ENCODE measurements at regions not wholly inside any gene's neighbourhood (a gene's known extent, or its start where the extent isn't known, plus 50 kb on each side); places are given as distances from the start of the nearest gene placed in this dataset.

DNA sequence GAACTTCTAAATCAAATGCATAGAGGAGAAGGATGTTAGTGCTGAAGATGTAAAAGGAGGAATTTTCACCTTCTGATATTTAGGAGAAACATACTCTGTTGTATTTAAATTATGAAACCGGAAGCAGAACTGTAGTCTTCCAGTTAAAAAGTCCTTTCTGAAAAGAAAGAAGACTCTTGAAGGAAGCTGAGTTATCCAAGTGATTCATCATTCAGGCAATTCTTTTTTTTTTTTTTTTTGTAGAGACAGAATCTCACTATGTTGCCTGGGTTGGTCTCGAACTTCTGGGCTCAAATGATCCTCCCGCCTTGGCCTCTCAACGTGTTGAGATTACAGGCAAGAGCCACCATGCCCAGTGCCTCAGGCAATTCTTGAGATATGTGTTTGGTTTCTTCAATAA is 424.8 kb upstream of the TPM1 start:
- WGBS: 97% methylated on average over 4 of the region's 4 CpGs
- no peaks in the 10 kb centered on the region for H3K4me1 ChIP-seq (ENCODE audit: control insufficient read depth in 4 of 4, insufficient read depth in 4 of 4, low read length in 3 of 4)
- no peak overlapping the region for H3K4me3 ChIP-seq (ENCODE audit: low read depth in 1 of 3, low read length in 3 of 3)
- no peak overlapping the region for H3K9ac ChIP-seq (ENCODE audit: low read depth in 1 of 2, low read length in 2 of 2)
- H3K9me3 ChIP-seq (ENCODE audit: control insufficient read depth in 4 of 4, low read length in 3 of 4): no peaks in the 10 kb centered on the region
- H3K27ac ChIP-seq (ENCODE audit: low read depth in 1 of 2, low read length in 2 of 2): no peak overlapping the region
- no peak for DNase-seq (ENCODE audit: low spot score)
- no peaks in the 10 kb centered on the region for H3K36me3 ChIP-seq (ENCODE audit: control insufficient read depth in 4 of 4, insufficient read depth in 3 of 4, low read depth in 1 of 4, low read length in 3 of 4)
- no peaks in the 10 kb centered on the region for H3K27me3 ChIP-seq (ENCODE audit: control insufficient read depth in 4 of 4, insufficient read depth in 4 of 4, low read length in 3 of 4)
- TF ChIP-seq GABPA (IDR thresholded peaks at IDR 0.05 in 1 of 2, conservative IDR thresholded peaks at IDR 0.05 in 1 of 2): no peak
- TF ChIP-seq JUND (IDR thresholded peaks at IDR 0.05): no peak
- TF ChIP-seq, protein P1, sequence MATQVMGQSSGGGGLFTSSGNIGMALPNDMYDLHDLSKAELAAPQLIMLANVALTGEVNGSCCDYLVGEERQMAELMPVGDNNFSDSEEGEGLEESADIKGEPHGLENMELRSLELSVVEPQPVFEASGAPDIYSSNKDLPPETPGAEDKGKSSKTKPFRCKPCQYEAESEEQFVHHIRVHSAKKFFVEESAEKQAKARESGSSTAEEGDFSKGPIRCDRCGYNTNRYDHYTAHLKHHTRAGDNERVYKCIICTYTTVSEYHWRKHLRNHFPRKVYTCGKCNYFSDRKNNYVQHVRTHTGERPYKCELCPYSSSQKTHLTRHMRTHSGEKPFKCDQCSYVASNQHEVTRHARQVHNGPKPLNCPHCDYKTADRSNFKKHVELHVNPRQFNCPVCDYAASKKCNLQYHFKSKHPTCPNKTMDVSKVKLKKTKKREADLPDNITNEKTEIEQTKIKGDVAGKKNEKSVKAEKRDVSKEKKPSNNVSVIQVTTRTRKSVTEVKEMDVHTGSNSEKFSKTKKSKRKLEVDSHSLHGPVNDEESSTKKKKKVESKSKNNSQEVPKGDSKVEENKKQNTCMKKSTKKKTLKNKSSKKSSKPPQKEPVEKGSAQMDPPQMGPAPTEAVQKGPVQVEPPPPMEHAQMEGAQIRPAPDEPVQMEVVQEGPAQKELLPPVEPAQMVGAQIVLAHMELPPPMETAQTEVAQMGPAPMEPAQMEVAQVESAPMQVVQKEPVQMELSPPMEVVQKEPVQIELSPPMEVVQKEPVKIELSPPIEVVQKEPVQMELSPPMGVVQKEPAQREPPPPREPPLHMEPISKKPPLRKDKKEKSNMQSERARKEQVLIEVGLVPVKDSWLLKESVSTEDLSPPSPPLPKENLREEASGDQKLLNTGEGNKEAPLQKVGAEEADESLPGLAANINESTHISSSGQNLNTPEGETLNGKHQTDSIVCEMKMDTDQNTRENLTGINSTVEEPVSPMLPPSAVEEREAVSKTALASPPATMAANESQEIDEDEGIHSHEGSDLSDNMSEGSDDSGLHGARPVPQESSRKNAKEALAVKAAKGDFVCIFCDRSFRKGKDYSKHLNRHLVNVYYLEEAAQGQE (IDR thresholded peaks at IDR 0.05): no peak
- TF ChIP-seq EGR1 (IDR thresholded peaks at IDR 0.05; ENCODE audit: low read depth in 2 of 2): no peak
- TF ChIP-seq, protein P2, sequence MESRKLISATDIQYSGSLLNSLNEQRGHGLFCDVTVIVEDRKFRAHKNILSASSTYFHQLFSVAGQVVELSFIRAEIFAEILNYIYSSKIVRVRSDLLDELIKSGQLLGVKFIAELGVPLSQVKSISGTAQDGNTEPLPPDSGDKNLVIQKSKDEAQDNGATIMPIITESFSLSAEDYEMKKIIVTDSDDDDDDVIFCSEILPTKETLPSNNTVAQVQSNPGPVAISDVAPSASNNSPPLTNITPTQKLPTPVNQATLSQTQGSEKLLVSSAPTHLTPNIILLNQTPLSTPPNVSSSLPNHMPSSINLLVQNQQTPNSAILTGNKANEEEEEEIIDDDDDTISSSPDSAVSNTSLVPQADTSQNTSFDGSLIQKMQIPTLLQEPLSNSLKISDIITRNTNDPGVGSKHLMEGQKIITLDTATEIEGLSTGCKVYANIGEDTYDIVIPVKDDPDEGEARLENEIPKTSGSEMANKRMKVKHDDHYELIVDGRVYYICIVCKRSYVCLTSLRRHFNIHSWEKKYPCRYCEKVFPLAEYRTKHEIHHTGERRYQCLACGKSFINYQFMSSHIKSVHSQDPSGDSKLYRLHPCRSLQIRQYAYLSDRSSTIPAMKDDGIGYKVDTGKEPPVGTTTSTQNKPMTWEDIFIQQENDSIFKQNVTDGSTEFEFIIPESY (IDR thresholded peaks at IDR 0.05): no peak
- TF ChIP-seq, protein P3, sequence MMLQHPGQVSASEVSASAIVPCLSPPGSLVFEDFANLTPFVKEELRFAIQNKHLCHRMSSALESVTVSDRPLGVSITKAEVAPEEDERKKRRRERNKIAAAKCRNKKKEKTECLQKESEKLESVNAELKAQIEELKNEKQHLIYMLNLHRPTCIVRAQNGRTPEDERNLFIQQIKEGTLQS (IDR thresholded peaks at IDR 0.05): no peak
- TF ChIP-seq SP1 (IDR thresholded peaks at IDR 0.05): no peak
- TF ChIP-seq TAF1 (conservative IDR thresholded peaks at IDR 0.05): no peak
- TF ChIP-seq RAD21 (IDR thresholded peaks at IDR 0.05): no peak
- no peak for TF ChIP-seq NR2F2 (IDR thresholded peaks at IDR 0.05)
- no peak for TF ChIP-seq YY1 (IDR thresholded peaks at IDR 0.05)
- TF ChIP-seq, protein P4, sequence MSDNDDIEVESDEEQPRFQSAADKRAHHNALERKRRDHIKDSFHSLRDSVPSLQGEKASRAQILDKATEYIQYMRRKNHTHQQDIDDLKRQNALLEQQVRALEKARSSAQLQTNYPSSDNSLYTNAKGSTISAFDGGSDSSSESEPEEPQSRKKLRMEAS (IDR thresholded peaks at IDR 0.05): no peak
- no peak for TF ChIP-seq FOXA2 (IDR thresholded peaks at IDR 0.05)
- no peak for TF ChIP-seq FOXA1 (IDR thresholded peaks at IDR 0.05)
- TF ChIP-seq RXRA (IDR thresholded peaks at IDR 0.05): no peak

DNA sequence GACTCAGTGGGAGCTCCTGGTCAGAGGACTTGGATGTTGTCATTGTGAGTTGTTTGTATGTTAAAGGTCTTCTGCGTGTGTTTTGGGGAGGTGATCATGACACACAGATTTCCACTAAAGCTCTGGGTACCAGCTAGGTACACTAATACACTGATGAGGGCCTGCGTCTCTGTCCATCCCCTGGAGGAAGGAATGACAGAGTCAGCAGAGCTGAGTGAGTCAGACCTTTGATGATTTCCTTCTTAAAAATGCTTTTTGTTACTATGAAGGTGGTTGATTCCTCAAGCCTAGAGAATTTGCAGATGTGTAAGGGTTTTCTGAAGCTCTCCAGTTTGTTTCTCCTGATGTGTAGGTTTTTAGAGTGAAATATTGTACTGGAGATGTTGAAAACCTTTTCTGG is 424.1 kb upstream of the TPM1 start:
- H3K27ac ChIP-seq (ENCODE audit: low read depth in 1 of 2, low read length in 2 of 2): no peak overlapping the region
- H3K4me3 ChIP-seq (ENCODE audit: low read depth in 1 of 3, low read length in 3 of 3): no peak overlapping the region
- WGBS: 96% methylated on average over 2 of the region's 2 CpGs
- no peaks in the 10 kb centered on the region for H3K4me1 ChIP-seq (ENCODE audit: control insufficient read depth in 4 of 4, insufficient read depth in 4 of 4, low read length in 3 of 4)
- no peaks in the 10 kb centered on the region for H3K27me3 ChIP-seq (ENCODE audit: control insufficient read depth in 4 of 4, insufficient read depth in 4 of 4, low read length in 3 of 4)
- DNase-seq (ENCODE audit: low spot score): no peak
- no peak for TF ChIP-seq RAD21 (IDR thresholded peaks at IDR 0.05)
- TF ChIP-seq, protein P2 (IDR thresholded peaks at IDR 0.05): no peak
- no peak for TF ChIP-seq RXRA (IDR thresholded peaks at IDR 0.05)
- no peak for TF ChIP-seq HNF4A (conservative IDR thresholded peaks at IDR 0.05)
- H3K9me3 ChIP-seq (ENCODE audit: control insufficient read depth in 4 of 4, low read length in 3 of 4): no peaks in the 10 kb centered on the region
- H3K36me3 ChIP-seq (ENCODE audit: control insufficient read depth in 4 of 4, insufficient read depth in 3 of 4, low read depth in 1 of 4, low read length in 3 of 4): no peaks in the 10 kb centered on the region
- no peak overlapping the region for H3K9ac ChIP-seq (ENCODE audit: low read depth in 1 of 2, low read length in 2 of 2)

All from liver (tissue), 7 donors.